Natural killer cell treated with Interleukin-12 subunit alpha and Interleukin-12 subunit beta and Interleukin-15 and Interleukin-18, amount 100 ng/mL, for 72 hours (primary cell): ENCODE measurements at regions not wholly inside any gene's neighbourhood (a gene's known extent, or its start where the extent isn't known, plus 50 kb on each side); places are given as distances from the start of the nearest gene placed in this dataset.

ENCODE experiments used
- ATAC-seq, 2 donors: fragments of 150-1000 bp; cut with Tn5 transposase in 1 of 2; sonication (Bioruptor Pico), chemical (Tn5 transposase) in 1 of 2; 2 replicates each; pipeline ENCODE4 v1.10.0; 2021
- DNase-seq: peaks from one replicate; pipeline ENCODE4 v3.0.0; 2022; ENCODE audit warnings: low spot score
- H3K27ac Mint-ChIP-seq, 2 donors: 1 replicate in 1 of 2; 2 replicates in 1 of 2; pipeline ENCODE4 v1.8.0; 2022; ENCODE audit warnings: mixed read lengths in 2 of 2, mild to moderate bottlenecking in 1 of 2, moderate library complexity in 1 of 2
- H3K27me3 Mint-ChIP-seq, 2 donors: 1 replicate in 1 of 2; 2 replicates in 1 of 2; pipeline ENCODE4 v1.8.0; 2022; ENCODE audit warnings: mixed read lengths in 2 of 2
- H3K36me3 Mint-ChIP-seq: one replicate; pipeline ENCODE4 v1.8.0; 2022; ENCODE audit warnings: mixed read lengths
- H3K4me1 Mint-ChIP-seq, 2 donors: 1 replicate in 1 of 2; 2 replicates in 1 of 2; pipeline ENCODE4 v1.8.0; 2022; ENCODE audit warnings: low read depth in 2 of 2, mixed read lengths in 2 of 2, mild to moderate bottlenecking in 1 of 2
- H3K4me3 Mint-ChIP-seq: one replicate; pipeline ENCODE4 v1.8.0; 2022; ENCODE audit warnings: mixed read lengths
- H3K9me3 Mint-ChIP-seq: 2 replicates; pipeline ENCODE4 v1.8.0; 2022; ENCODE audit warnings: mixed read lengths

GRCh38 chr1:80962564-80962963, 838.2 kb upstream of the ADGRL2 start:
- Mint-ChIP-seq H3K27ac (no peak overlapping the region), H3K36me3 (no peaks in the 10 kb centered on the region), H3K4me3 (no peak overlapping the region), H3K27me3 (no peaks in the 10 kb centered on the region), H3K9me3 (peaks cover 11% of the 10 kb centered on the region), H3K4me1 (no peaks in the 10 kb centered on the region)
- no peak for DNase-seq
- no peak for ATAC-seq

DNA sequence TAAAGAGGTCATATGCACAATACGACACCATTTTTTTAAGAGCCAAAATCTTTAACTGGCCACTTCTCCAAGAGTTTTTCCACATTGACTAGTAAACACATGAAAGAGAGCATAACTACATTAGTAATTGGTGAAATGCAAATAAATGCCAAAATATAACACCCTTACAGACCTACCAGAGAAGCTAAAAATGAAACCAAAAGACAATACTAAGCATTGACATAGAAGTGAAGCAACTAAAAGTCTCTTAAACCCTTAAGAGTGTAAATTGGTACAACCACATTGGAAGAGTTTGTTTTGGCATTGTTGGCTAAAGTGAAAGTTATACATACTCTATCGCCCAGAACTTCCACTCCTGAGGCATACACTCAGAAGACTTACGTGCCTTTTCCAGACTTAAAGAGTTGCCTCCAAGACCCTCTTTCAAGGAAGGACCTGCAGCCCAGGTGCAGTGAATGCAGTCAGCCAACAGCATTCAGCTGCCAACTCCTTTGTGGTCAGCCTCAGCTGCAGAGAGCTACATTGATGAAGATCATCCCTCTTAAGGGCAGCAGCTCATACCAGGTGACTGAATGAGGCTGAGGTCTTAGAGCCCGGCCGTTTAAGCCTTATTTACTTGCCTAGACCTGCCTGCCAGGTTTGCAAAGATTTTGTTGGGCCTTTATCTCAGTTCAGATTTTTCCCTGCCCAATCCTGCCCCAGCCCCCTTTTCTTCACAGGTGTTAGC, 839.1 kb upstream of the ADGRL2 start:
- Mint-ChIP-seq H3K36me3 (no peaks in the 10 kb centered on the region), H3K27ac (no peak overlapping the region), H3K4me3 (no peak overlapping the region), H3K27me3 (no peaks in the 10 kb centered on the region), H3K4me1 (no peaks in the 10 kb centered on the region), H3K9me3 (peaks cover 11% of the 10 kb centered on the region)
- no peak for ATAC-seq
- DNase-seq: no peak

DNA sequence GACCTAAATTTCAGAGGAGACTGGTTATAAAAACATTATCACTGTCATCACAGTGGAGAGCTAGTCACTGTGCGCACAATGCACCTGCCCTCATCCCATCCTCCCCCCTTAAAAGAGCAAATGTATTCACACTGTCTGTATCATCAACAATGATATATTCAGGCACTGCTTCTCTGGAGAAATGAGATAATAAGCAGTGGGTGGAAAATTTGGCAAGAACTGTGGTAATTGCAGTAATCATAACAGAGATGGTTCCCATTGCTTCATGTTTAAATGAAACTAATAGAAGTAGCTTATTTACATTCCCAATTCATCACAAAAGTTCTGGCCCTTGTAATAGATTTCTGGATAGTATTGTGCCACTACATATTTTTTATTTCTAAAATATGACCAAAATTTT, 867.4 kb upstream of the ADGRL2 start:
- DNase-seq: no peak
- Mint-ChIP-seq H3K27me3 (no peaks in the 10 kb centered on the region), H3K4me1 (no peaks in the 10 kb centered on the region), H3K9me3 (peaks cover 22% of the 10 kb centered on the region), H3K4me3 (no peak overlapping the region), H3K36me3 (peaks cover 17% of the 10 kb centered on the region), H3K27ac (no peak overlapping the region)
- no peak for ATAC-seq

DNA sequence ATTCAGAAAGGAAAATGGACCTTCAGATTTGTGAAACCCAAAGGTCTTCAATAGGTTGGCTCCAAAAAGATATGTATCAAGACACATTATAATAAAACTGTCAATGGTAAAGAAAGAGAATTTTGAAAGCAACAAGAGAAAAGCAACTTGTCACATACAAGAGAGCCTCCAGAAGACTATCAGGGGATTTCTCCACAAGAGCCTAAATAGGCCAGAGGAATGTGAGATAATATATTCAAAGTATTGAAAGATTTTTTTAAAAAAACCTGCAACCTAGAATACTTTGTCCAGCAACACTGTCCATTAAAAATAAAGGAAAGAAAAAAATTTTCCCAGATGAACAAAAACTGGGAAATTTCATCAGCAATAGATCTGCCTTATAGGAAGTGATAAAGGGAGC, 869.6 kb upstream of the ADGRL2 start:
- H3K36me3 Mint-ChIP-seq: peaks cover 17% of the 10 kb centered on the region
- no peaks in the 10 kb centered on the region for H3K27me3 Mint-ChIP-seq
- no peaks in the 10 kb centered on the region for H3K4me1 Mint-ChIP-seq
- DNase-seq (no peak), ATAC-seq (no peak)
- H3K4me3 Mint-ChIP-seq: no peak overlapping the region
- no peak overlapping the region for H3K27ac Mint-ChIP-seq
- H3K9me3 Mint-ChIP-seq: peaks cover 18% of the 10 kb centered on the region

DNA sequence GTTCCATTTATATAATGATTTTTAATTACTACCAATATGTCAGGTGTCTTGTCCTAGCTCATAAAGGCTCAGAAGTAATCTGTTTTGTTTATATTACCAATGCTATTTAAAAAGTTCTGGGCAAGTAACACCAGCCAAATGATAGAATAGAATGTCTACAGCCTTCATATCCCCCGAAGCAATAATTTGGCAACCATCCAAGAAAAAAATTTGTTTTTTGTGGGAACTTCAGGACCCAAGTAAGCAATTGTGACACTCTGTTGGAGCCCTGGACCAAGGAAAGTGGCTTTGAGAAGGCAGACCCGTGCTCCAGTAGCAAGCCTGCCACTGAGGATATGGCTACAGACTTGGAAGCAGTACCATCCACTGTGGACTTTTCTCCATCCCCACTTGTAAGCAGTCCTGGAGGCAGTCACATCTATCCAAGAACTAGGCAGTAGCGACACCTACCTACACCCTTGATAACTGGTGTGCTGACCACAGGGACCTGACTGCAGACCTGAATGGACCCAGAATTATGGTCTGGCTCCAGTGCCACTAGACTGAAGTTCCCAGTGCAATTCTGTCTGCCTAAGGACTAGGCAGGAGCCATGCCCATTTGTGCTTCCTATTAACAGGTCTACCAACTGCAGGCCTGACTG, 870.7 kb upstream of the ADGRL2 start:
- Mint-ChIP-seq H3K27ac (no peak overlapping the region), H3K4me1 (no peaks in the 10 kb centered on the region), H3K4me3 (no peak overlapping the region), H3K27me3 (no peaks in the 10 kb centered on the region), H3K9me3 (peaks cover 18% of the 10 kb centered on the region), H3K36me3 (peaks cover 12% of the 10 kb centered on the region)
- no peak for DNase-seq
- ATAC-seq: no peak

DNA sequence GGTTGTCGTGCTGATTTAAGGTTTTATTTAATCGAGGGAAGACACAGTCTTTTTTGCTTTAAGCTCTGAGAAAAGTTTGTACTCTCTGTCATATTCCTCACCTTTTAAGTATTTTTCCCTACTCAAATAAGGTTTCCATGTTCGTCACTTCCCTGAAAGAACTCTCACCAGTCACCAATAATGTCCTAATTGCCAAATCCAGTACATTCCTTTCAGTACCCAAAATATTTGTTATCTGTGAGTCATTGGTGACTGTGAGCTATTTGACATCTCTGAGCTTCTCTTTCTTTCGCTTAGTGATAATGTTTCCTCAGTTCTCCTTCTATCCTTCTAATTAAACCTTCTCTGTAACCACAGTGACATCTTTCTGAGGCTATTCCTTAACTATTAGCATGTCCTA, 874.2 kb upstream of the ADGRL2 start:
- Mint-ChIP-seq H3K36me3 (peaks cover 16% of the 10 kb centered on the region), H3K4me1 (no peaks in the 10 kb centered on the region), H3K27ac (no peak overlapping the region), H3K4me3 (no peak overlapping the region), H3K27me3 (no peaks in the 10 kb centered on the region), H3K9me3 (peaks cover 17% of the 10 kb centered on the region)
- DNase-seq (no peak), ATAC-seq (no peak)

DNA sequence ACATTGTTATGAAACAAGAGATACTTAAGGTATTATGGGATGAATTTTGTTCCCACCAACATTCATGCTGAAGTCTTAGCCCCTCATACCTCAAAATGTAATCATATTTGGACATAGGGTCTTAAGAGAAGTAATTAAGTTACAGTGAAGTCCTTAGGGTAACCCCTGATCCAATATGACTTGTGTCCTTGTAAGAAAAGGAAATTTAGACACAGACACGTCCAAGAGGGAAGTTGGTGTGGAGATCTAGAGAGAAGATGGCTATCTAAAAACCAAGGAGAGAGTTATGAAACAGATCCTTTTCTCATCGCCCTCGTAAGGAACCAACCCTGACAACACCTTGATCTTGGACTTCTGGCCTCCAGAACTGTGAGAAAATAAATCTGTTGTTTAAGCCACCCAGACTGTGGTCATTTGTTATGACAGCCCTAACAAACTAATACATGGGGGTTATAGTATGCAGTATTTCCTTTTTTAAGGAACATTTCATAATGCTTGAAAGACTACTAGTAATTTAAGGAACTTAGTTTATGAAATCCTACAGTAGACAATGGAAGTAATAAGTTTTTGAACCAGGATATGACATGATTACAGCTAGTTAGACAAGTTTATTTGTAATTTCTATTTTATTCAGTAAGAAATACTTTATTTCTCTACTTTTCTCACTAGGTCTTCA, 875.5 kb upstream of the ADGRL2 start:
- Mint-ChIP-seq H3K9me3 (peaks cover 14% of the 10 kb centered on the region), H3K4me1 (no peaks in the 10 kb centered on the region), H3K27ac (no peak overlapping the region), H3K27me3 (no peaks in the 10 kb centered on the region), H3K36me3 (peaks cover 10% of the 10 kb centered on the region), H3K4me3 (no peak overlapping the region)
- DNase-seq: no peak
- ATAC-seq: no peak

DNA sequence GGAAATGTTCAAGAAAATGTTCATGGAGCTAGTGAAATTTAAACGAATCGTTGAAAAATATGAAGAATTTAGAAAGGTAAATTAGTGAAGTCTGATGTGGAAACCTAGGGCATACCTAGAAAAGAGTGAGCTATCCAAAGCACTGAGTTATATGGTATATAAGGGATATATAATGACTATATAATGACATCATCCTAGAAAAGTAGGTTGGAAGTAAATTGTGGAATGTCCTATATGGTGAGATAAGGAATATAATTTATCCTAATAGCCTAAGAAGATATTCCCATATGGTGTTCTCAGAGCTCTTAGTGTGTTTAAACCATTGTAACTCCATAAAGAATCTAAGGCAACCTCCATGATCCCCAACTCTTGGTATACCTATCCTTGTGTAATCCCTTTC, 876.4 kb upstream of the ADGRL2 start:
- DNase-seq (no peak), ATAC-seq (no peak)
- H3K36me3 Mint-ChIP-seq: peaks cover 10% of the 10 kb centered on the region
- H3K4me3 Mint-ChIP-seq: no peak overlapping the region
- peaks cover 14% of the 10 kb centered on the region for H3K9me3 Mint-ChIP-seq
- no peak overlapping the region for H3K27ac Mint-ChIP-seq
- H3K4me1 Mint-ChIP-seq: no peaks in the 10 kb centered on the region
- H3K27me3 Mint-ChIP-seq: no peaks in the 10 kb centered on the region

- Mint-ChIP-seq H3K9me3 (peaks cover 11% of the 10 kb centered on the region), H3K36me3 (peaks cover 9% of the 10 kb centered on the region), H3K4me1 (no peaks in the 10 kb centered on the region), H3K27ac (no peak overlapping the region), H3K27me3 (no peaks in the 10 kb centered on the region), H3K4me3 (no peak overlapping the region)
- ATAC-seq (no peak), DNase-seq (no peak)
Observed at GRCh38 chr1:80922906-80923305, 877.8 kb upstream of the ADGRL2 start.

- Mint-ChIP-seq H3K4me1 (no peaks in the 10 kb centered on the region), H3K27me3 (no peaks in the 10 kb centered on the region), H3K4me3 (no peak overlapping the region), H3K9me3 (peaks cover 7% of the 10 kb centered on the region), H3K27ac (no peak overlapping the region), H3K36me3 (peaks cover 8% of the 10 kb centered on the region)
- ATAC-seq (no peak), DNase-seq (no peak)
Observed at GRCh38 chr1:80919426-80919825, 881.3 kb upstream of the ADGRL2 start.

GRCh38 chr1:80918380-80918779, 882.4 kb upstream of the ADGRL2 start:
- no peak for DNase-seq
- Mint-ChIP-seq H3K4me3 (no peak overlapping the region), H3K4me1 (no peaks in the 10 kb centered on the region), H3K9me3 (peaks cover 8% of the 10 kb centered on the region), H3K36me3 (peaks cover 4% of the 10 kb centered on the region), H3K27ac (no peak overlapping the region), H3K27me3 (no peaks in the 10 kb centered on the region)
- ATAC-seq: no peak

DNA sequence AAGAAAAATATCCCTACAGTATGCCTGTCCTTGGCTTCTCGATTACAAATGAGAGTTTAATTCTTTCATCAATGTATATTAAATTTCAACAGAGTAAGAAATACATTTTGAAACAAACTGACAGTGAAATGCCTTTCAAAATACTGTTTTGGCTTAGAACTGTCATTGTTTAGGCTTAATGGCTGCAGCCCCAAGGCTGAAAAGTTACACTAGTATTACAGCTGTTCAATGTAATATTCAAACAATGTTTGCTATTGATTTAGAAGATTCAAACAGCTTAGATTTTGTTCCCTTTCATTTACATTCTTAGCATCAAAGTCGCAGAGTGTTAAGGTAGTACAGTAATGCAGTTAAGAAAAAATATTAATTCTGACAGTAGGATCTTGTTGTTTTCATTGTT, 882.9 kb upstream of the ADGRL2 start:
- no peak overlapping the region for H3K4me3 Mint-ChIP-seq
- no peaks in the 10 kb centered on the region for H3K27me3 Mint-ChIP-seq
- DNase-seq: no peak
- H3K9me3 Mint-ChIP-seq: peaks cover 8% of the 10 kb centered on the region
- no peak overlapping the region for H3K27ac Mint-ChIP-seq
- no peaks in the 10 kb centered on the region for H3K4me1 Mint-ChIP-seq
- peaks cover 4% of the 10 kb centered on the region for H3K36me3 Mint-ChIP-seq
- ATAC-seq: no peak

- ATAC-seq: no peak
- Mint-ChIP-seq H3K9me3 (peaks cover 8% of the 10 kb centered on the region), H3K27ac (no peak overlapping the region)
Observed at GRCh38 chr1:80917225-80917624, 883.5 kb upstream of the ADGRL2 start.

GRCh38 chr1:80915491-80915890, 885.2 kb upstream of the ADGRL2 start:
- H3K36me3 Mint-ChIP-seq: peaks cover 4% of the 10 kb centered on the region
- H3K4me3 Mint-ChIP-seq: no peak overlapping the region
- H3K4me1 Mint-ChIP-seq: no peaks in the 10 kb centered on the region
- H3K27me3 Mint-ChIP-seq: no peaks in the 10 kb centered on the region
- peaks cover 8% of the 10 kb centered on the region for H3K9me3 Mint-ChIP-seq
- no peak for ATAC-seq
- DNase-seq: no peak
- H3K27ac Mint-ChIP-seq: no peak overlapping the region

More at GRCh38 chr1:80917225-80917624, 883.5 kb upstream of the ADGRL2 start:
- Mint-ChIP-seq H3K4me3 (no peak overlapping the region), H3K36me3 (peaks cover 4% of the 10 kb centered on the region), H3K4me1 (no peaks in the 10 kb centered on the region), H3K27me3 (no peaks in the 10 kb centered on the region)
- DNase-seq: no peak
